ENCODE measurements at regions not wholly inside any gene's neighbourhood (a gene's known extent, or its start where the extent isn't known, plus 50 kb on each side); places are given as distances from the start of the nearest gene placed in this dataset.

DNA sequence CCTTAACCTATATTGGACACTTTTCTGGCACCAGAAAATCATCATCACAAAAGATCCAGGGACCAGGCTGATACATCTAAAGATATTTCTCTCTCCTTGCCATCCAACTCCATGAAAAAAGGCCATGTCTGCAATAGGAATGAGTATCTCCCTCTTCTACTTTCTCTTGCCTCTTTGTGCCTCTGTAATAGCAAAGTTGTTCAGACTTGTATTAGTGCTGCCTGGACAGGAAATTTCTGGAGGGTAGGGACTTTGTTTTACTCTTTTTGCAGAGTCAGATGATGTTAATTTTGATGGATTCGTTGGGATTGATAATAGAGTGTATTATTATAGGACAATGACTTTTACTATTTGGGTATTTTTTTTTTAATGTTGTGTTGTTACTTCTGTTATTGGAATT lies 376.3 kb downstream of the INHBA start:
- Histone ChIP-seq H3K4me3 (ENCODE audit: low read depth in 1 of 2, low read length in 1 of 2) (no peak overlapping the region), H3K4me1 (ENCODE audit: control insufficient read depth in 1 of 2, insufficient read depth in 1 of 2, low read depth in 1 of 2, low read length in 1 of 2) (no peaks in the 10 kb centered on the region), H3K27me3 (no peaks in the 10 kb centered on the region), H3K9me3 (no peaks in the 10 kb centered on the region), H3K36me3 (no peaks in the 10 kb centered on the region), H3K27ac (no peak overlapping the region)
- TF ChIP-seq, protein P1, sequence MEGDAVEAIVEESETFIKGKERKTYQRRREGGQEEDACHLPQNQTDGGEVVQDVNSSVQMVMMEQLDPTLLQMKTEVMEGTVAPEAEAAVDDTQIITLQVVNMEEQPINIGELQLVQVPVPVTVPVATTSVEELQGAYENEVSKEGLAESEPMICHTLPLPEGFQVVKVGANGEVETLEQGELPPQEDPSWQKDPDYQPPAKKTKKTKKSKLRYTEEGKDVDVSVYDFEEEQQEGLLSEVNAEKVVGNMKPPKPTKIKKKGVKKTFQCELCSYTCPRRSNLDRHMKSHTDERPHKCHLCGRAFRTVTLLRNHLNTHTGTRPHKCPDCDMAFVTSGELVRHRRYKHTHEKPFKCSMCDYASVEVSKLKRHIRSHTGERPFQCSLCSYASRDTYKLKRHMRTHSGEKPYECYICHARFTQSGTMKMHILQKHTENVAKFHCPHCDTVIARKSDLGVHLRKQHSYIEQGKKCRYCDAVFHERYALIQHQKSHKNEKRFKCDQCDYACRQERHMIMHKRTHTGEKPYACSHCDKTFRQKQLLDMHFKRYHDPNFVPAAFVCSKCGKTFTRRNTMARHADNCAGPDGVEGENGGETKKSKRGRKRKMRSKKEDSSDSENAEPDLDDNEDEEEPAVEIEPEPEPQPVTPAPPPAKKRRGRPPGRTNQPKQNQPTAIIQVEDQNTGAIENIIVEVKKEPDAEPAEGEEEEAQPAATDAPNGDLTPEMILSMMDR (IDR thresholded peaks at IDR 0.05): no peak

DNA sequence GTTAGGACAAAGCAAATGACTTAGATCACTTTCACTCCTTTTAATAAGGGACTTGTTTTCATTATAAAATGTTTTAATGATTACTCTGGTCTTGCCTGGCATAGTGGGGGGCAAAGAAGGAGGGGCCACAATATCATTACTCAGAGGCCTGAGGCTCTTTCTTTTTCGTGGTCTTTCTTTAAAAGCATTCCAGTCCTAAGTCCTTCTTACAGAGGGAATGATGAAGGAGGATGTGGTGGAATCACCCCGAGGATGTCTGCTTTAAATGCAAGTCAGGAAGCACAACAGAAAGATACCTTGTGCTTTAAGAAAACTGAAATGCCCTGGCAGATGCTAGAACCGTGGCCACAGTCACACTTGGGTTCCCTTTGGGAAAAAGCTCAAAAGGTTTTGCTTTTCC lies 379.1 kb downstream of the INHBA start:
- H3K27ac ChIP-seq: no peak overlapping the region
- H3K36me3 ChIP-seq: no peaks in the 10 kb centered on the region
- TF ChIP-seq, protein P1 (IDR thresholded peaks at IDR 0.05): no peak
- H3K4me3 ChIP-seq (ENCODE audit: low read depth in 1 of 2, low read length in 1 of 2): no peak overlapping the region
- no peaks in the 10 kb centered on the region for H3K4me1 ChIP-seq (ENCODE audit: control insufficient read depth in 1 of 2, insufficient read depth in 1 of 2, low read depth in 1 of 2, low read length in 1 of 2)
- H3K9me3 ChIP-seq: no peaks in the 10 kb centered on the region
- no peaks in the 10 kb centered on the region for H3K27me3 ChIP-seq

DNA sequence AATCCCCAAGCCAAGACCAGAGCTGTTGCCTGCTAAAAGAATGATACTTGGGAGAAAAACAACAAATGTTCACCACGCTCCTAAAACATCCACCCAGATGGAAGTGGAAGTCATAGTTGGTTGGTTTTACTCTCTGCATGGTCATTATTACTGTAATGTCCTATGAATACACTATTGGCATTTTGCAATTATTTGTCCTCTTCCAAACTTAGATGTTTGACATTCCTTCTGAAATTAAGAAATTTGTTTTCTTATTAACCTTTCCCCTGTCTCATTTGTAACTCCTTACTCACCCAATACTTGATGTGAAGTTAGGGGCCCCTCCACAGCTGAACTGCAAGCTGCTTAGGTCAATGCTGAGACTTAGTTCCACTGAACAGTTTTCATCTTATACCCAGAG lies 383.3 kb downstream of the INHBA start:
- Histone ChIP-seq H3K9me3 (no peaks in the 10 kb centered on the region), H3K27me3 (no peaks in the 10 kb centered on the region), H3K4me1 (ENCODE audit: control insufficient read depth in 1 of 2, insufficient read depth in 1 of 2, low read depth in 1 of 2, low read length in 1 of 2) (peaks cover 6 to 12% of the 10 kb centered on the region in 2 experiments), H3K27ac (no peak overlapping the region), H3K4me3 (ENCODE audit: low read depth in 1 of 2, low read length in 1 of 2) (no peak overlapping the region), H3K36me3 (no peaks in the 10 kb centered on the region)
- TF ChIP-seq, protein P1 (IDR thresholded peaks at IDR 0.05): no peak

DNA sequence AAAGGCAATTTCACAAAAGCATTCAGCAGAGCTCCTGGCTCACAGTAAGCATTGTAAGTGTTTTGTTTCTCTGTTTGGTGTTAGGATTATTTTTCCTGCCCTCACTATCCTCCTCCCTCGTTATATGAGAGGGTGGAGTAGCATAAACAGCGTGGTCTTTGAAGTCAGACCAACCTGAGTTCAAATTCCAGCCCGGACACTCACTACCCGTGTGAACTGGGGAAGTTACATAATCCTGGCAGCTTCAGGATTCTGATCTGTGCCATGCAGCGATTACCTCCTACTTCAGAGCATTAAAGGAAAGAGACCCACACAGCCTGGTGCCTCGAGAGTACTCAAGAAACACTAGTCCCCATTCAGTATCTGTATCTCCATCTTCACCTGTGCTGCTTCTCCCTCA lies 386.5 kb downstream of the INHBA start:
- no peaks in the 10 kb centered on the region for H3K36me3 ChIP-seq
- peaks cover 6 to 12% of the 10 kb centered on the region in 2 experiments for H3K4me1 ChIP-seq (ENCODE audit: control insufficient read depth in 1 of 2, insufficient read depth in 1 of 2, low read depth in 1 of 2, low read length in 1 of 2)
- no peak overlapping the region for H3K27ac ChIP-seq
- no peaks in the 10 kb centered on the region for H3K27me3 ChIP-seq
- no peak overlapping the region for H3K4me3 ChIP-seq (ENCODE audit: low read depth in 1 of 2, low read length in 1 of 2)
- TF ChIP-seq, protein P1 (IDR thresholded peaks at IDR 0.05): no peak
- H3K9me3 ChIP-seq: no peaks in the 10 kb centered on the region

DNA sequence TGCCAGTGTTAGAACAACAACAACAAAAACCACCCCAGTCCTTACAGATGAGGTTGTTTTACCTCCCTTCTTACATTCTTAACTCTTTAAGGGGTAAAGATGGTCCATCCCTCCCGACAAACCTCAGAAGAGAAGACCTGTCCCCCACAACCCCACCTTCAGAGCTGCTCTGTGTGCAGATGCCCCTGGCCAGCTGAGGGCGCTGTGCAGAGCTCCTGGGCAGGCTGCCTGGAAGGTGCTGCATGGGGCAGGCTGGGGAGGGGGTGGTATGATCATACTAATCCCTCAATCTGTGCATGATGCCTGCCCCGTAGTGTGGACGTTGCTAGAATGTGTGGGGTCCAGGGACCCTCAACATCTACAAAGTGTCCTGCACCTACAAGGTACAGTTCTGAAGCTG lies 387.1 kb downstream of the INHBA start:
- H3K36me3 ChIP-seq: no peaks in the 10 kb centered on the region
- TF ChIP-seq, protein P1 (IDR thresholded peaks at IDR 0.05): no peak
- H3K27me3 ChIP-seq: no peaks in the 10 kb centered on the region
- peaks cover 6 to 12% of the 10 kb centered on the region in 2 experiments for H3K4me1 ChIP-seq (ENCODE audit: control insufficient read depth in 1 of 2, insufficient read depth in 1 of 2, low read depth in 1 of 2, low read length in 1 of 2)
- H3K9me3 ChIP-seq: no peaks in the 10 kb centered on the region
- no peak overlapping the region for H3K27ac ChIP-seq
- no peak overlapping the region for H3K4me3 ChIP-seq (ENCODE audit: low read depth in 1 of 2, low read length in 1 of 2)

DNA sequence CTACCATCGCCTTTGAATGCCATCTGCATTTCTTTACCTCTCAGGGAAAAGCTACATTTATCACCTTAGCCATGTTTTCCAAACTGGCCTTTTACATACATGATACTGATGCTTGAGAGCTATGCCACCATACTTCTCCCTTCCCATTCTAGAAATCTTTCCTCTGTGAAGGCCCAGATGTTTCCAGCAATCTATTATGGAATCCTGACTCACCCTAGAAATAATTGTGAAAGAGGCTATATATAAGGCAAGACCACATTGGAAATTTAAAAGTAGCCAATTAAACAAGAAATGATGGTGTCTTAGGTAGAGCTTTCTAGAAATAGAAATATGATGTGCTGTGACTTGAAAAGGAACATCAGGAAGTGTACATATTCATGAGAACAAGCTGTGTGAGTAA lies 389.7 kb downstream of the INHBA start:
- TF ChIP-seq, protein P1 (IDR thresholded peaks at IDR 0.05): no peak
- peaks cover 6 to 12% of the 10 kb centered on the region in 2 experiments for H3K4me1 ChIP-seq (ENCODE audit: control insufficient read depth in 1 of 2, insufficient read depth in 1 of 2, low read depth in 1 of 2, low read length in 1 of 2)
- no peak overlapping the region for H3K4me3 ChIP-seq (ENCODE audit: low read depth in 1 of 2, low read length in 1 of 2)
- no peak overlapping the region for H3K27ac ChIP-seq
- no peaks in the 10 kb centered on the region for H3K36me3 ChIP-seq
- H3K9me3 ChIP-seq: no peaks in the 10 kb centered on the region
- H3K27me3 ChIP-seq: no peaks in the 10 kb centered on the region
